Brain pericyte (primary cell): ENCODE measurements at regions not wholly inside any gene's neighbourhood (a gene's known extent, or its start where the extent isn't known, plus 50 kb on each side); places are given as distances from the start of the nearest gene placed in this dataset.

Experiments used
- DNase-seq: peaks from one replicate; pipeline ENCODE4 v3.0.0-alpha.2; 2012; ENCODE audit warnings: low read depth, low spot score

- no peak for DNase-seq
These were observed 276.3 kb upstream of the LDB2 start for GRCh38 chr4:17174751-17175150.

- DNase-seq, result no peak
These were observed 274.9 kb upstream of the LDB2 start for GRCh38 chr4:17173300-17173699.

- DNase-seq, result no peak
These were observed 271.7 kb upstream of the LDB2 start for GRCh38 chr4:17170131-17170530.

- DNase-seq, result no peak
These were observed 271.3 kb upstream of the LDB2 start for GRCh38 chr4:17169699-17170098.

GRCh38 chr4:17168571-17168970 is 270.1 kb upstream of the LDB2 start:
- DNase-seq, result peak; percentile 82

- DNase-seq, result no peak
These were observed 268.5 kb upstream of the LDB2 start for GRCh38 chr4:17166954-17167353.

- no peak for DNase-seq
These were observed 266.8 kb upstream of the LDB2 start for GRCh38 chr4:17165286-17165685.

GRCh38 chr4:17164666-17165065 is 266.2 kb upstream of the LDB2 start:
- no peak for DNase-seq

GRCh38 chr4:17163156-17163771 is 264.8 kb upstream of the LDB2 start:
- no peak for DNase-seq

GRCh38 chr4:17157304-17157703 is 258.9 kb upstream of the LDB2 start:
- no peak for DNase-seq

- no peak for DNase-seq
These were observed 257.0 kb upstream of the LDB2 start for GRCh38 chr4:17155486-17155885.

GRCh38 chr4:17153572-17153971 is 255.1 kb upstream of the LDB2 start:
- no peak for DNase-seq

- DNase-seq, result no peak
These were observed 254.6 kb upstream of the LDB2 start for GRCh38 chr4:17152941-17153540.

- DNase-seq, result peak; percentile 29
These were observed 243.8 kb upstream of the LDB2 start for GRCh38 chr4:17142232-17142711.

GRCh38 chr4:17138847-17139246 is 240.4 kb upstream of the LDB2 start:
- no peak for DNase-seq

GRCh38 chr4:17134565-17134964 is 236.1 kb upstream of the LDB2 start:
- no peak for DNase-seq

GRCh38 chr4:17134100-17134499 is 235.7 kb upstream of the LDB2 start:
- DNase-seq, result no peak

GRCh38 chr4:17132226-17132625 is 233.8 kb upstream of the LDB2 start:
- DNase-seq, result no peak

- no peak for DNase-seq
These were observed 229.8 kb upstream of the LDB2 start for GRCh38 chr4:17128268-17128667.

- no peak for DNase-seq
These were observed 228.0 kb upstream of the LDB2 start for GRCh38 chr4:17126321-17126966.

- no peak for DNase-seq
These were observed 226.3 kb upstream of the LDB2 start for GRCh38 chr4:17124767-17125166.

GRCh38 chr4:17120761-17121160 is 222.3 kb upstream of the LDB2 start:
- DNase-seq, result no peak

GRCh38 chr4:17117746-17118145 is 219.3 kb upstream of the LDB2 start:
- DNase-seq, result no peak
